ENCODE measurements at regions not wholly inside any gene's neighbourhood (a gene's known extent, or its start where the extent isn't known, plus 50 kb on each side); places are given as distances from the start of the nearest gene placed in this dataset.

DNA sequence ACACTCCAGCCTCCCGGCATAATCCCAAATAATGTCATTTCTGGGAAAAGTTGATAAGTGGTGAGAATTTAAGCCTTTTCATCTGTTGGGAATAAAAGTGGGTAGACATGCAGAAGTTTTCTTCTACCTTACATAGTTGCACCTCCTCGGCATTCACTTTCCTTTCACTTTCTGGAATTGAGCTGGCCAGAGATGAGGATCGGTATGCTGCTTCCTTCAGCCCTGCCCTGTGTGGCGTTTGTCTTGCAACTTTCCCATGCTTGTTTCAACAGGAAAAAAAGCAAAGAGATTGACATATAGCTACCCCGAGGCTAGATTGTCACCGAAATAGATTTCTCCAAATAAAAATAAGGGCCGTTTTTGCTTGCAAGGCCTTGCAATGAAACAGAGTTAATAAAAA lies 65.8 kb upstream of the JAG1 start:
- no peaks in the 10 kb centered on the region for H3K27me3 ChIP-seq (ENCODE audit: control insufficient read depth in 2 of 2, insufficient read depth in 1 of 2, low read length in 1 of 2)
- H3K9me3 ChIP-seq (ENCODE audit: control insufficient read depth in 2 of 2, insufficient read depth in 1 of 2, low read length in 1 of 2), result no peaks in the 10 kb centered on the region
- no peak overlapping the region for H3K4me3 ChIP-seq (ENCODE audit: low read length in 2 of 2)
- no peaks in the 10 kb centered on the region for H3K36me3 ChIP-seq (ENCODE audit: control insufficient read depth in 2 of 2, insufficient read depth in 2 of 2, low read length in 1 of 2)
- H3K27ac ChIP-seq (ENCODE audit: low read depth in 1 of 2, low read length in 1 of 2), result no peak overlapping the region
- no peak for DNase-seq (ENCODE audit: low read depth in 6 of 9, low spot score in 9 of 9)
- no peaks in the 10 kb centered on the region for H3K4me1 ChIP-seq (ENCODE audit: control insufficient read depth in 2 of 2, insufficient read depth in 2 of 2, low read length in 2 of 2)
- WGBS, result 61% methylated on average over 7 of the region's 7 CpGs

DNA sequence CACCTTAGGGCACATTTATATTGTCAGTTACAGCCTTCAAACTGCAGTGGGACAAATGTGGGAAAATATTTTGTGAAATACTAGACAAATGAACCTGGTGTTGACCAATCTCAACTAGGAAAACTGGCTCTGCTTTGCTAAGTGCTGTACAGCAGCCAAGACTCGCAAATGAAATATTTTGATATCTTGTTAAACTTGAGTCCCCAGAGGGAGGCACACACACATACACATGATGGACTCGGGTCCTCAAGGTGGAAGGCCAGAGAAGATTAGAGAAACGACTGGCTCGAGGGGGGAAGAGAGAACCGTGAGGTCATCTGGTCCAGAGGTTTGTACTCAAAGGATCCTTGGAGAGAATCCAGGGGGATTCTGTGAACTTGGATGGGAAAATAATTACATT lies 67.3 kb upstream of the JAG1 start:
- no peaks in the 10 kb centered on the region for H3K9me3 ChIP-seq (ENCODE audit: control insufficient read depth in 2 of 2, insufficient read depth in 1 of 2, low read length in 1 of 2)
- H3K4me1 ChIP-seq (ENCODE audit: control insufficient read depth in 2 of 2, insufficient read depth in 2 of 2, low read length in 2 of 2), result no peaks in the 10 kb centered on the region
- WGBS, result 82% methylated on average over 5 of the region's 5 CpGs
- H3K36me3 ChIP-seq (ENCODE audit: control insufficient read depth in 2 of 2, insufficient read depth in 2 of 2, low read length in 1 of 2), result no peaks in the 10 kb centered on the region
- no peak for DNase-seq (ENCODE audit: low read depth in 6 of 9, low spot score in 9 of 9)
- no peak overlapping the region for H3K27ac ChIP-seq (ENCODE audit: low read depth in 1 of 2, low read length in 1 of 2)
- H3K27me3 ChIP-seq (ENCODE audit: control insufficient read depth in 2 of 2, insufficient read depth in 1 of 2, low read length in 1 of 2), result no peaks in the 10 kb centered on the region
- H3K4me3 ChIP-seq (ENCODE audit: low read length in 2 of 2), result no peak overlapping the region

DNA sequence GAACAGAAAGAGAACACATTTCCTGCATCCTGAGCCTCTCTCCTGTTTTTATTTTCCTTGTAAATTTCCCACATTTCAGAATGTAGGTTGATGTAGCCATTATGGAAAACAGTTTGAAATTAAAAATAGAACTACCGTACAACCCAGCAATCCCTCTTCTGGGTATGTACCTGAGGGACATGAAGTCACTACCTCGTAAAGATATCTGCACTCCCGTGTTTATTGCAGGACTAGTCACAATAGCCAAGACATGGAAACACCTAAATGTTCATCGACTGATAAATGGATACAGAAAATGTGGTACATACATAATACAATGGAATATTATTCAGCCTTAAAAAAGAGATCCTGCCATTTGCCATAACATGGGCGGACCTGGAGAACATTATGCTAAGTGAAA lies 72.0 kb upstream of the JAG1 start:
- Histone ChIP-seq H3K9me3 (ENCODE audit: control insufficient read depth in 2 of 2, insufficient read depth in 1 of 2, low read length in 1 of 2) (no peaks in the 10 kb centered on the region), H3K4me3 (ENCODE audit: low read length in 2 of 2) (no peak overlapping the region), H3K4me1 (ENCODE audit: control insufficient read depth in 2 of 2, insufficient read depth in 2 of 2, low read length in 2 of 2) (no peaks in the 10 kb centered on the region), H3K27ac (ENCODE audit: low read depth in 1 of 2, low read length in 1 of 2) (no peak overlapping the region), H3K27me3 (ENCODE audit: control insufficient read depth in 2 of 2, insufficient read depth in 1 of 2, low read length in 1 of 2) (no peaks in the 10 kb centered on the region), H3K36me3 (ENCODE audit: control insufficient read depth in 2 of 2, insufficient read depth in 2 of 2, low read length in 1 of 2) (no peaks in the 10 kb centered on the region)
- WGBS, result 96% methylated on average over 5 of the region's 5 CpGs
- no peak for DNase-seq (ENCODE audit: low read depth in 6 of 9, low spot score in 9 of 9)

- Histone ChIP-seq H3K27ac (ENCODE audit: low read depth in 1 of 2, low read length in 1 of 2) (peak overlapping the region in 1 of 2 donors; percentile 15), H3K4me3 (ENCODE audit: low read length in 2 of 2) (no peak overlapping the region), H3K27me3 (ENCODE audit: control insufficient read depth in 2 of 2, insufficient read depth in 1 of 2, low read length in 1 of 2) (no peaks in the 10 kb centered on the region), H3K36me3 (ENCODE audit: control insufficient read depth in 2 of 2, insufficient read depth in 2 of 2, low read length in 1 of 2) (no peaks in the 10 kb centered on the region), H3K9me3 (ENCODE audit: control insufficient read depth in 2 of 2, insufficient read depth in 1 of 2, low read length in 1 of 2) (no peaks in the 10 kb centered on the region), H3K4me1 (ENCODE audit: control insufficient read depth in 2 of 2, insufficient read depth in 2 of 2, low read length in 2 of 2) (no peaks in the 10 kb centered on the region)
- WGBS, result 89% methylated on average over 6 of the region's 6 CpGs
- no peak for DNase-seq (ENCODE audit: low read depth in 6 of 9, low spot score in 9 of 9)
Measured at GRCh38 chr20:10747019-10747418, 73.2 kb upstream of the JAG1 start.

GRCh38 chr20:10749084-10749483 lies 75.3 kb upstream of the JAG1 start:
- H3K27me3 ChIP-seq (ENCODE audit: control insufficient read depth in 2 of 2, insufficient read depth in 1 of 2, low read length in 1 of 2), result no peaks in the 10 kb centered on the region

DNA sequence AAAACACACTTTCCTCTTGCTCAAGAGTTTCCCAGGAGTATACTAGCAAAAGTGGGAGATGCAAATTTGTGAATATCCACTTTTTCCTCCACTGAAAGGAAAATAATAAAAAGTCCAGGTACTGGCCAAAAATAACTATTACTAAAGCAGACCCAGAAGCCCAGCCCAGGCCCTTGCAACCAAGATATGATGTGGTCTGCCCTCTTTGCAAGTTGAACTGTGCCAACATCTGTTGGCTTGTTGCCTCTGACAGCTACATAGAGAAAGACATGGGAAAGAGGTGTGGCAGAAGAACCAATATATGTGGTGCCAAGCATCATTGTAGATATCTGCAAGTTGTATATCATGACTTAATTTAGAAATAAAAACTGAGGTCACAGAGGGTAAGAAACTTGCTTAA lies 78.4 kb upstream of the JAG1 start:
- Histone ChIP-seq H3K9me3 (ENCODE audit: control insufficient read depth in 2 of 2, insufficient read depth in 1 of 2, low read length in 1 of 2) (no peaks in the 10 kb centered on the region), H3K4me3 (ENCODE audit: low read length in 2 of 2) (no peak overlapping the region), H3K36me3 (ENCODE audit: control insufficient read depth in 2 of 2, insufficient read depth in 2 of 2, low read length in 1 of 2) (no peaks in the 10 kb centered on the region), H3K4me1 (ENCODE audit: control insufficient read depth in 2 of 2, insufficient read depth in 2 of 2, low read length in 2 of 2) (no peaks in the 10 kb centered on the region), H3K27ac (ENCODE audit: low read depth in 1 of 2, low read length in 1 of 2) (no peak overlapping the region), H3K27me3 (ENCODE audit: control insufficient read depth in 2 of 2, insufficient read depth in 1 of 2, low read length in 1 of 2) (no peaks in the 10 kb centered on the region)
- no peak for DNase-seq (ENCODE audit: low read depth in 6 of 9, low spot score in 9 of 9)

More at GRCh38 chr20:10749084-10749483, 75.3 kb upstream of the JAG1 start:
- H3K36me3 ChIP-seq (ENCODE audit: control insufficient read depth in 2 of 2, insufficient read depth in 2 of 2, low read length in 1 of 2), result no peaks in the 10 kb centered on the region
- DNase-seq (ENCODE audit: low read depth in 6 of 9, low spot score in 9 of 9), result no peak
- H3K4me3 ChIP-seq (ENCODE audit: low read length in 2 of 2), result no peak overlapping the region
- no peaks in the 10 kb centered on the region for H3K4me1 ChIP-seq (ENCODE audit: control insufficient read depth in 2 of 2, insufficient read depth in 2 of 2, low read length in 2 of 2)
- H3K27ac ChIP-seq (ENCODE audit: low read depth in 1 of 2, low read length in 1 of 2), result no peak overlapping the region
- H3K9me3 ChIP-seq (ENCODE audit: control insufficient read depth in 2 of 2, insufficient read depth in 1 of 2, low read length in 1 of 2), result no peaks in the 10 kb centered on the region

- Histone ChIP-seq H3K4me3 (ENCODE audit: low read length in 2 of 2) (no peak overlapping the region), H3K4me1 (ENCODE audit: control insufficient read depth in 2 of 2, insufficient read depth in 2 of 2, low read length in 2 of 2) (no peaks in the 10 kb centered on the region), H3K9me3 (ENCODE audit: control insufficient read depth in 2 of 2, insufficient read depth in 1 of 2, low read length in 1 of 2) (no peaks in the 10 kb centered on the region), H3K36me3 (ENCODE audit: control insufficient read depth in 2 of 2, insufficient read depth in 2 of 2, low read length in 1 of 2) (no peaks in the 10 kb centered on the region), H3K27me3 (ENCODE audit: control insufficient read depth in 2 of 2, insufficient read depth in 1 of 2, low read length in 1 of 2) (no peaks in the 10 kb centered on the region), H3K27ac (ENCODE audit: low read depth in 1 of 2, low read length in 1 of 2) (no peak overlapping the region)
- 15% methylated on average over 2 of the region's 2 CpGs for WGBS
- DNase-seq (ENCODE audit: low read depth in 6 of 9, low spot score in 9 of 9), result no peak
Measured at GRCh38 chr20:10754824-10755223, 81.0 kb upstream of the JAG1 start.

GRCh38 chr20:10758446-10758845 lies 84.6 kb upstream of the JAG1 start:
- Histone ChIP-seq H3K27ac (ENCODE audit: low read depth in 1 of 2, low read length in 1 of 2) (no peak overlapping the region), H3K4me3 (ENCODE audit: low read length in 2 of 2) (no peak overlapping the region), H3K4me1 (ENCODE audit: control insufficient read depth in 2 of 2, insufficient read depth in 2 of 2, low read length in 2 of 2) (no peaks in the 10 kb centered on the region), H3K36me3 (ENCODE audit: control insufficient read depth in 2 of 2, insufficient read depth in 2 of 2, low read length in 1 of 2) (no peaks in the 10 kb centered on the region), H3K9me3 (ENCODE audit: control insufficient read depth in 2 of 2, insufficient read depth in 1 of 2, low read length in 1 of 2) (no peaks in the 10 kb centered on the region), H3K27me3 (ENCODE audit: control insufficient read depth in 2 of 2, insufficient read depth in 1 of 2, low read length in 1 of 2) (no peaks in the 10 kb centered on the region)
- no peak for DNase-seq (ENCODE audit: low read depth in 6 of 9, low spot score in 9 of 9)
- 91% methylated on average over 4 of the region's 4 CpGs for WGBS

GRCh38 chr20:10761232-10761631 lies 87.4 kb upstream of the JAG1 start:
- no peak overlapping the region for H3K27ac ChIP-seq (ENCODE audit: low read depth in 1 of 2, low read length in 1 of 2)
- H3K4me3 ChIP-seq (ENCODE audit: low read length in 2 of 2), result no peak overlapping the region
- 93% methylated on average over 8 of the region's 8 CpGs for WGBS
- no peaks in the 10 kb centered on the region for H3K4me1 ChIP-seq (ENCODE audit: control insufficient read depth in 2 of 2, insufficient read depth in 2 of 2, low read length in 2 of 2)
- no peaks in the 10 kb centered on the region for H3K36me3 ChIP-seq (ENCODE audit: control insufficient read depth in 2 of 2, insufficient read depth in 2 of 2, low read length in 1 of 2)
- no peaks in the 10 kb centered on the region for H3K27me3 ChIP-seq (ENCODE audit: control insufficient read depth in 2 of 2, insufficient read depth in 1 of 2, low read length in 1 of 2)
- no peak for DNase-seq (ENCODE audit: low read depth in 6 of 9, low spot score in 9 of 9)
- H3K9me3 ChIP-seq (ENCODE audit: control insufficient read depth in 2 of 2, insufficient read depth in 1 of 2, low read length in 1 of 2), result no peaks in the 10 kb centered on the region

DNA sequence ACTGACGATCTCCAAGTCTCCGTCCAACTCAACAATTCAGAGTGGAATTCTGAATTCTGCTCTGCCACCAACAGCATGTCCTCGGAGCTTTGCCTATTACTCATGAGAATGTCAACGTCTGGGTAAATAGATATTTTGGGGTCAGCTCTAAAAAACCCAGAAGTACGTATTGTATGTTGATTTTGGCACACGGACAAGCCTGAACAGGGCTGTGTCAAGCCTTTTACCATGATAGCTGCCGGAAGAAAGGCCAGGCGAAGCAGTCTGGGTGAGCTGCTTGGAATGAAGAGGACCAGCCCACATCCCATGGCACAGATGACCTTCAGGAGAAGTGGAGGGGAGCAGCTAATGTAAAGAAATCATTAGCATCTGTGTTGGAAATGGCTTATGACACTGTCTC lies 88.0 kb upstream of the JAG1 start:
- 90% methylated on average over 8 of the region's 8 CpGs for WGBS
- Histone ChIP-seq H3K4me1 (ENCODE audit: control insufficient read depth in 2 of 2, insufficient read depth in 2 of 2, low read length in 2 of 2) (no peaks in the 10 kb centered on the region), H3K4me3 (ENCODE audit: low read length in 2 of 2) (no peak overlapping the region), H3K9me3 (ENCODE audit: control insufficient read depth in 2 of 2, insufficient read depth in 1 of 2, low read length in 1 of 2) (no peaks in the 10 kb centered on the region), H3K27ac (ENCODE audit: low read depth in 1 of 2, low read length in 1 of 2) (peak overlapping the region in 1 of 2 donors; percentile 25), H3K36me3 (ENCODE audit: control insufficient read depth in 2 of 2, insufficient read depth in 2 of 2, low read length in 1 of 2) (no peaks in the 10 kb centered on the region), H3K27me3 (ENCODE audit: control insufficient read depth in 2 of 2, insufficient read depth in 1 of 2, low read length in 1 of 2) (no peaks in the 10 kb centered on the region)
- DNase-seq (ENCODE audit: low read depth in 6 of 9, low spot score in 9 of 9), result no peak
